ENCODE measurements at regions not wholly inside any gene's neighbourhood (a gene's known extent, or its start where the extent isn't known, plus 50 kb on each side); places are given as distances from the start of the nearest gene placed in this dataset.

DNA sequence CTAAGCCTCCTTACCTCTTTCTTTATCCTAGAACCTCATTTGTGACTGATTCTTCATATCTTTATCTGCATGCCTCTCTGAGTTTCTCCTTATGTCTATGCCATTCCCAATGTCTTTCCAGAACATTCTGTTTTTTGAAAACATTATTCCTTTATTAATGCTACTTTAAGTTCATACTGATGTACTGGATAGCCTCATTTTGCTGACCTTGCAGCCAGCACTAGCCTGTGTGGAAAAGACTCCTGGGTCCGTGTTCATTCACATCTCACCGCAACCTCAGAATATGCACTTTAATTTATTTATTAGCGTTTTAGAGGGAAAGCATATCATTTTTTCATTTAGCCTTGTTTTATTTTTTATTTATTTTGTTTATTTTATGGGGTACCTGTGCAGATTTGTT, 208.1 kb upstream of the NPVF start:
- TF ChIP-seq POLR2A (IDR thresholded peaks at IDR 0.05; ENCODE audit: low read depth, low read length) (no peak), POLR2AphosphoS5 (IDR thresholded peaks at IDR 0.05; ENCODE audit: low read depth, low read length) (no peak)
